ENCODE measurements at regions not wholly inside any gene's neighbourhood (a gene's known extent, or its start where the extent isn't known, plus 50 kb on each side); places are given as distances from the start of the nearest gene placed in this dataset.

DNA sequence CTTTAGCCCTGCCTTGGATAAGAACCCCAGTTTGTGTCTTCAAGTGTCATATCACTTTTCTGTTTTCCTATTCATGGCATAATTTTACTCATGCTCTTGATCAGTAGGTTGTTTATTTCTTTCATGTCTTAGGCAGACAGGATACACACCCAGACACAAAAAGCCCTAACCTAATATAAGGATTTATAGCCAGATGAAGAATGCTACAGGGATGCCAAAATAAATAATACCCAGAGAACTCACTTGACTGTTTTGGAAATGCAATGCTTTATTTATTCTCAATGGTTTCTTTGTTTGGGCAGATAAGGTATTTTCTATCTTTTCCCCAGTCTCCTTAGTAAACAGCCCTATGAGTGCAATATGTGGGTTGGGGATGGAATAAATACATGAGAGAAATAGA, 424.0 kb upstream of the PDZRN3 start:
- Histone ChIP-seq H3K4me3 (ENCODE audit: low read depth, low read length, poor library complexity, severe bottlenecking) (no peak overlapping the region), H3K4me1 (ENCODE audit: insufficient read depth, low read length, poor library complexity, severe bottlenecking) (no peaks in the 10 kb centered on the region), H3K27ac (ENCODE audit: low read depth, low read length, poor library complexity, severe bottlenecking) (no peak overlapping the region), H3K9me3 (ENCODE audit: low read depth, low read length, poor library complexity, severe bottlenecking) (no peaks in the 10 kb centered on the region), H3K27me3 (replicated peaks; ENCODE audit: insufficient read depth, low read depth, low read length, poor library complexity) (no peaks in the 10 kb centered on the region), H3K36me3 (ENCODE audit: insufficient read depth, low read length, poor library complexity, severe bottlenecking) (no peaks in the 10 kb centered on the region)
- POLR2A ChIA-PET (ENCODE audit: low non-redundant PET), result no interaction called here
- DNase-seq (ENCODE audit: low spot score), result no peak
- CTCF ChIA-PET, result no interaction called here
- no TSS peak for BruUV-seq (replicated peaks)
- intact Hi-C loops (cut with micrococcal nuclease; ENCODE audit: unreplicated experiment), result no loop called here
- TF ChIP-seq, protein P1, sequence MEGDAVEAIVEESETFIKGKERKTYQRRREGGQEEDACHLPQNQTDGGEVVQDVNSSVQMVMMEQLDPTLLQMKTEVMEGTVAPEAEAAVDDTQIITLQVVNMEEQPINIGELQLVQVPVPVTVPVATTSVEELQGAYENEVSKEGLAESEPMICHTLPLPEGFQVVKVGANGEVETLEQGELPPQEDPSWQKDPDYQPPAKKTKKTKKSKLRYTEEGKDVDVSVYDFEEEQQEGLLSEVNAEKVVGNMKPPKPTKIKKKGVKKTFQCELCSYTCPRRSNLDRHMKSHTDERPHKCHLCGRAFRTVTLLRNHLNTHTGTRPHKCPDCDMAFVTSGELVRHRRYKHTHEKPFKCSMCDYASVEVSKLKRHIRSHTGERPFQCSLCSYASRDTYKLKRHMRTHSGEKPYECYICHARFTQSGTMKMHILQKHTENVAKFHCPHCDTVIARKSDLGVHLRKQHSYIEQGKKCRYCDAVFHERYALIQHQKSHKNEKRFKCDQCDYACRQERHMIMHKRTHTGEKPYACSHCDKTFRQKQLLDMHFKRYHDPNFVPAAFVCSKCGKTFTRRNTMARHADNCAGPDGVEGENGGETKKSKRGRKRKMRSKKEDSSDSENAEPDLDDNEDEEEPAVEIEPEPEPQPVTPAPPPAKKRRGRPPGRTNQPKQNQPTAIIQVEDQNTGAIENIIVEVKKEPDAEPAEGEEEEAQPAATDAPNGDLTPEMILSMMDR (conservative IDR thresholded peaks at IDR 0.05; ENCODE audit: low read depth, low read length), result no peak
- TF ChIP-seq EZH2 (IDR thresholded peaks at IDR 0.05; ENCODE audit: borderline replicate concordance, low read depth, low read length, poor library complexity, severe bottlenecking), result no peak

DNA sequence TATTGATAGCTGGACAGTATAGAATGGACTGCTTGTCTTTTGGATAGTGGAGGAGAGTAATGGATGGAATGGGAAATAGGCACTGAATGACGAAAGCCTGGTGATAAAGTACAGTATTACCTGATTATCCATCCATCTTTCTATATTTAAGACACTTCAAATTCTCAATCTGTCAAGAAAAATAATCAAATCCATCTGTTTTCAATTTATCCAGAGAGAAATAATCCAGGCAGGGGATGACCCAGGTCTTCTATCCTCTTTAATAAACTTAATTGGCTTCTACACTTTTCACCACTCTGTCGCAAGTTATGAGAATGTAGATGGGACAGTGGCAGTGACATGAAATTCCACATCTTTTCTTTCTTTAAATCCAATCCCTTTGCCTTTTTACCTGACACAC, 420.3 kb upstream of the PDZRN3 start:
- intact Hi-C loops (cut with micrococcal nuclease; ENCODE audit: unreplicated experiment), result no loop called here
- Histone ChIP-seq H3K9me3 (ENCODE audit: low read depth, low read length, poor library complexity, severe bottlenecking) (no peaks in the 10 kb centered on the region), H3K36me3 (ENCODE audit: insufficient read depth, low read length, poor library complexity, severe bottlenecking) (no peaks in the 10 kb centered on the region), H3K27ac (ENCODE audit: low read depth, low read length, poor library complexity, severe bottlenecking) (no peak overlapping the region), H3K4me3 (ENCODE audit: low read depth, low read length, poor library complexity, severe bottlenecking) (no peak overlapping the region), H3K27me3 (replicated peaks; ENCODE audit: insufficient read depth, low read depth, low read length, poor library complexity) (no peaks in the 10 kb centered on the region), H3K4me1 (ENCODE audit: insufficient read depth, low read length, poor library complexity, severe bottlenecking) (no peaks in the 10 kb centered on the region)
- DNase-seq (ENCODE audit: low spot score), result no peak
- POLR2A ChIA-PET (ENCODE audit: low non-redundant PET), result no interaction called here
- TF ChIP-seq EZH2 (IDR thresholded peaks at IDR 0.05; ENCODE audit: borderline replicate concordance, low read depth, low read length, poor library complexity, severe bottlenecking), result no peak
- TF ChIP-seq, protein P1 (conservative IDR thresholded peaks at IDR 0.05; ENCODE audit: low read depth, low read length), result no peak
- BruUV-seq (replicated peaks), result no TSS peak
- CTCF ChIA-PET, result no interaction called here

DNA sequence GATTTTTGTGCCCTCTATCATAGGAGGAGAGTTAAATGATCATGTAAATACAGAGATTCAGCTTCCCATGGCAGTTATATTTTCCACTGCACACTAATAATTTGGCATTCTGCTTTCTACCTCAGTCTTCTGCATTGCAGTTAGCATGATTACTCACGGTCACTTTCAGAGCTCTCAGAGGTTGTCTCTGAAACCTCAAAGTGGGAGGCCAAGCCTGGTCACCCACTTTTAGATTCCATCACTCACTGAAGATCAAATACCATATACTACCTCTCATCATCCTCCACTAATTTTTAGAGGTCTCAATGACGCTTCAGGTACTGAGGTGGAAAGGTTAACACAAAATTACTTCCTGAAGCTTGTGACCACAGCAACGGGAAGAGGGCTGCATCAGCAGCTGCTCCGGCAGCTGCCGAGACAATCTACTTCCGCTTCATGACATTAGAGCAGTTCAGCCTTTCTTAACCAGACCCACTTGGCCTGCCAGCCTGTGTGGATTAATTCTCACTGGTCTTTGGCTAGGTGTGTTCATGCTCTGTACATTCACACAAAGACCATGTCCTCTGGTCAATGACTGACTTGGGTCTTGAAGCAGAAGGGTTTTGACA, 416.4 kb upstream of the PDZRN3 start:
- no peaks in the 10 kb centered on the region for H3K9me3 ChIP-seq (ENCODE audit: low read depth, low read length, poor library complexity, severe bottlenecking)
- no peaks in the 10 kb centered on the region for H3K36me3 ChIP-seq (ENCODE audit: insufficient read depth, low read length, poor library complexity, severe bottlenecking)
- H3K27me3 ChIP-seq (replicated peaks; ENCODE audit: insufficient read depth, low read depth, low read length, poor library complexity), result no peaks in the 10 kb centered on the region
- H3K4me1 ChIP-seq (ENCODE audit: insufficient read depth, low read length, poor library complexity, severe bottlenecking), result no peaks in the 10 kb centered on the region
- ChIA-PET CTCF (no interaction called here), POLR2A (ENCODE audit: low non-redundant PET) (no interaction called here)
- intact Hi-C loops (cut with micrococcal nuclease; ENCODE audit: unreplicated experiment), result no loop called here
- no peak for DNase-seq (ENCODE audit: low spot score)
- H3K4me3 ChIP-seq (ENCODE audit: low read depth, low read length, poor library complexity, severe bottlenecking), result no peak overlapping the region
- H3K27ac ChIP-seq (ENCODE audit: low read depth, low read length, poor library complexity, severe bottlenecking), result no peak overlapping the region
- no peak for TF ChIP-seq EZH2 (IDR thresholded peaks at IDR 0.05; ENCODE audit: borderline replicate concordance, low read depth, low read length, poor library complexity, severe bottlenecking)
- TF ChIP-seq, protein P1 (conservative IDR thresholded peaks at IDR 0.05; ENCODE audit: low read depth, low read length), result no peak
- no TSS peak for BruUV-seq (replicated peaks)
